Activated B cell treated with CpG ODN at 0.5 μM for 24 hours (primary cell): ENCODE measurements at regions not wholly inside any gene's neighbourhood (a gene's known extent, or its start where the extent isn't known, plus 50 kb on each side); places are given as distances from the start of the nearest gene placed in this dataset.

Experiments
- ATAC-seq: fragments of 200-7000 bp; cut with Tn5 transposase; one replicate; pipeline ENCODE4 v1.10.0; 2021; ENCODE audit warnings: low read depth, mild to moderate bottlenecking, moderate library complexity
- CTCF ChIA-PET: fragments of 350-600 bp; sonication (Branson Sonifier 250); formaldehyde crosslinking; loops from one replicate; lab custom pipeline; 2021; ENCODE audit warnings: antibody characterized with exemption; lab: Charles Lee
- POLR2A ChIA-PET: fragments of 350-600 bp; sonication (Branson Sonifier 250); formaldehyde crosslinking; loops from one replicate; lab custom pipeline; 2021; ENCODE audit warnings: antibody characterized with exemption; lab: Charles Lee
- DNase-seq: peaks from one replicate; pipeline ENCODE4 v3.0.0; 2022
- H3K27ac Mint-ChIP-seq: one replicate; pipeline ENCODE4 v1.8.0; 2020; ENCODE audit warnings: mixed read lengths
- H3K27me3 Mint-ChIP-seq: one replicate; pipeline ENCODE4 v1.8.0; 2021; ENCODE audit warnings: mixed read lengths
- H3K36me3 Mint-ChIP-seq: one replicate; pipeline ENCODE4 v1.8.0; 2021; ENCODE audit warnings: low read depth, mixed read lengths
- H3K4me1 Mint-ChIP-seq: one replicate; pipeline ENCODE4 v1.8.0; 2021; ENCODE audit warnings: mixed read lengths
- H3K4me3 Mint-ChIP-seq: one replicate; pipeline ENCODE4 v1.8.0; 2020; ENCODE audit warnings: mild to moderate bottlenecking, mixed read lengths
- H3K9me3 Mint-ChIP-seq: one replicate; pipeline ENCODE4 v1.8.0; 2020; ENCODE audit warnings: mixed read lengths
- CTCF ChIP-seq: fragments of 200-600 bp; IDR thresholded peaks from one replicate; pipeline ENCODE4 v1.8.0; 2022; ENCODE audit warnings: antibody characterized with exemption, mild to moderate bottlenecking
- intact Hi-C: fragments of 100-400 bp; cut with micrococcal nuclease; formaldehyde crosslinking; loops from one replicate; pipeline ENCODE4 v1.15.1; 2024

- no peak for DNase-seq
- H3K27me3 Mint-ChIP-seq, result no peaks in the 10 kb centered on the region
- H3K4me3 Mint-ChIP-seq, result no peak overlapping the region
- no peaks in the 10 kb centered on the region for H3K36me3 Mint-ChIP-seq
- no peak overlapping the region for H3K27ac Mint-ChIP-seq
- POLR2A ChIA-PET, result no interaction called here
- H3K4me1 Mint-ChIP-seq, result no peaks in the 10 kb centered on the region
- no peak for ATAC-seq
- intact Hi-C loops, result no loop called here
- H3K9me3 Mint-ChIP-seq, result no peaks in the 10 kb centered on the region
- CTCF ChIA-PET, result no interaction called here
- no peak for TF ChIP-seq CTCF
Observed at GRCh38 chr10:33501161-33501560, 166.7 kb upstream of the NRP1 start.

GRCh38 chr10:33498391-33498891, 164.0 kb upstream of the NRP1 start:
- TF ChIP-seq CTCF, result no peak
- ChIA-PET CTCF (no interaction called here), POLR2A (no interaction called here)
- no peaks in the 10 kb centered on the region for H3K27me3 Mint-ChIP-seq
- H3K9me3 Mint-ChIP-seq, result no peaks in the 10 kb centered on the region
- no peak for DNase-seq
- no peak overlapping the region for H3K4me3 Mint-ChIP-seq
- no peaks in the 10 kb centered on the region for H3K36me3 Mint-ChIP-seq
- intact Hi-C loops, result no loop called here
- no peaks in the 10 kb centered on the region for H3K4me1 Mint-ChIP-seq
- ATAC-seq, result no peak
- no peak overlapping the region for H3K27ac Mint-ChIP-seq

GRCh38 chr10:33497338-33497737, 162.9 kb upstream of the NRP1 start:
- ATAC-seq (no peak), DNase-seq (no peak)
- Mint-ChIP-seq H3K36me3 (no peaks in the 10 kb centered on the region), H3K4me3 (no peak overlapping the region), H3K27me3 (no peaks in the 10 kb centered on the region), H3K9me3 (no peaks in the 10 kb centered on the region), H3K27ac (no peak overlapping the region), H3K4me1 (no peaks in the 10 kb centered on the region)
- intact Hi-C loops, result no loop called here
- TF ChIP-seq CTCF, result no peak
- ChIA-PET POLR2A (no interaction called here), CTCF (no interaction called here)

- no peak for ATAC-seq
- TF ChIP-seq CTCF, result no peak
- ChIA-PET POLR2A (no interaction called here), CTCF (no interaction called here)
- H3K27ac Mint-ChIP-seq, result no peak overlapping the region
- no peak overlapping the region for H3K4me3 Mint-ChIP-seq
- intact Hi-C loops, result no loop called here
- H3K36me3 Mint-ChIP-seq, result no peaks in the 10 kb centered on the region
- no peak for DNase-seq
- no peaks in the 10 kb centered on the region for H3K4me1 Mint-ChIP-seq
- no peaks in the 10 kb centered on the region for H3K9me3 Mint-ChIP-seq
- H3K27me3 Mint-ChIP-seq, result no peaks in the 10 kb centered on the region
Observed at GRCh38 chr10:33496096-33496495, 161.6 kb upstream of the NRP1 start.

- no peak for DNase-seq
- Mint-ChIP-seq H3K36me3 (no peaks in the 10 kb centered on the region), H3K9me3 (no peaks in the 10 kb centered on the region), H3K27me3 (no peaks in the 10 kb centered on the region), H3K4me1 (no peaks in the 10 kb centered on the region), H3K4me3 (no peak overlapping the region), H3K27ac (no peak overlapping the region)
- intact Hi-C loops, result no loop called here
- TF ChIP-seq CTCF, result no peak
- ChIA-PET POLR2A (no interaction called here), CTCF (interaction anchor here (0.7 kb wide), 1 partner anchor 919 kb away, joined by 3 read pairs; no protein-coding TSS in a partner anchor)
- no peak for ATAC-seq
Observed at GRCh38 chr10:33494694-33495265, 160.3 kb upstream of the NRP1 start.
